Gastrocnemius medialis (tissue), 4 donors: ENCODE measurements at regions not wholly inside any gene's neighbourhood (a gene's known extent, or its start where the extent isn't known, plus 50 kb on each side); places are given as distances from the start of the nearest gene placed in this dataset.

ENCODE experiments used
- CTCF ChIP-seq, 5 experiments: fragments of 450-650 bp in 3 of 5; fragments of 200-600 bp in 2 of 5; sonication (generic) in 2 of 5; IDR thresholded peaks in 4 of 5; conservative IDR thresholded peaks in 1 of 5; 1 replicate in 4 of 5; 2 replicates in 1 of 5; pipeline ENCODE4 v1.5.1; 2016 to 2019; ENCODE audit warnings: antibody characterized with exemption in 5 of 5, mild to moderate bottlenecking in 3 of 5, moderate library complexity in 3 of 5
- POLR2A ChIP-seq, 2 donors: fragments of 450-650 bp; IDR thresholded peaks; one replicate each; pipeline ENCODE4 v1.6.1; 2017; ENCODE audit warnings: antibody characterized with exemption in 2 of 2, mild to moderate bottlenecking in 2 of 2, moderate library complexity in 2 of 2

- TF ChIP-seq CTCF (IDR thresholded peaks at IDR 0.05 in 4 of 5, conservative IDR thresholded peaks at IDR 0.05 in 1 of 5) (no peak), POLR2A (IDR thresholded peaks at IDR 0.05) (no peak)
These were observed 72.2 kb upstream of the CYRIA start for GRCh38 chr2:16737812-16738211.
